GM12891 (cell line): ENCODE measurements at regions not wholly inside any gene's neighbourhood (a gene's known extent, or its start where the extent isn't known, plus 50 kb on each side); places are given as distances from the start of the nearest gene placed in this dataset.

Experiments
- PAX5 ChIP-seq: IDR thresholded peaks from 2 replicates; pipeline ENCODE4 v1.6.1; 2011; ENCODE audit warnings: low read length, moderate library complexity, mild to moderate bottlenecking; ENCODE audit not compliant: insufficient read depth, severe bottlenecking
- POLR2A ChIP-seq: IDR thresholded peaks from 2 replicates; pipeline ENCODE4 v1.6.1; 2011; ENCODE audit warnings: low read depth, low read length, control low read depth
- POLR2AphosphoS5 ChIP-seq: IDR thresholded peaks from 2 replicates; pipeline ENCODE4 v1.6.1; 2011; ENCODE audit warnings: low read depth, low read length, control low read depth
- POU2F2 ChIP-seq: IDR thresholded peaks from 2 replicates; pipeline ENCODE4 v1.6.1; 2011; ENCODE audit warnings: low read depth, mild to moderate bottlenecking, control low read depth, low read length, moderate library complexity
- SPI1 ChIP-seq: IDR thresholded peaks from 2 replicates; pipeline ENCODE4 v1.6.1; 2011; ENCODE audit warnings: low read depth, low read length, control low read depth
- TAF1 ChIP-seq: IDR thresholded peaks from 2 replicates; pipeline ENCODE4 v1.6.1; 2011; ENCODE audit warnings: low read depth, low read length, control low read depth

DNA sequence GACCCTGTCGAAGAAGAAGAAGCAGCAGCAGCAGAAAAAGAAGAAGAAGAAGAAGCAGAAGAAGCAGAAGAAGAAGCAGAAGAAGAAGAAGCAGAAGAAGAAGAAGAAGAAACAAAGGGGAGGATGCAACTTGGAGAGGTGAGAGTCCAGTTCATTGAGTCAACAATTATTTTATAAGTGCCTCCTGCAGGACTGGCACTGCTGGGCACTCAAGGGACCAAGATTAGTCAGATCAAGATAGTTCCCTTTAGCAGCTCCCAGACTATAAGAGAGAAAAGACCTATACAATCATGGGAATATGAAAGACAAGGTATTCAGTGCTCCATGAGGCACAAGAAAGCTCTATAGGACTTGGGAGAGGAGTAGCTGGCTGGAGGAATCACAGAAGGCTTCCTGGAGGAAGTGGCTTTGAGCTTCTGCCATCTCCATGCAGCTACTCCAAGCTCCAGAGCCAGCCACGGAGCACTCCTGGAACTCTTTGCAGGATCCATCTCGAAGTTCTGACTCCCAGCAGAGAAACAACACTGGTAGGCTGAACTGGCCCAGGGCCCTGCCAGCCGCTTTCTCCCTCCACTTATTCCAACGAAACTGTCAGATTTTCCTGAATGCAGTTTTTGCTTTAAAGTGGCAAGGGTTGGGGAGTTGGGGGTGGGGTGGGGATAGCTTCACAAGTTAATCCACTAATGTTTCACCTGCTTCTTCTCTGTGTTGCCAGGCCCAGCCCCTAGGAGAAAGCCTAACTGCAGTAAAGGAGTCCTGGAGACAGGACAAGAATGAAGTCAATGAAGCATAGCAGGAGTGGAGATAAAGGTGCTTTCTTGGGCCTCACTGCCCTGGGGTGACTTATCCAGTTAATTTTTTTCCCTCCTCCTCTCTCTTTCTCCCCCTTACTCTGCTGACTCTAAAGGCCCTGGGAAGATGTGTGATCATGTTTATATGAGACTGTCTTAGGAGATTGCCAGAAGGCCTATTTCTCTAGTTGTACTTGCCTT lies 140.1 kb upstream of the PARP11 start:
- TF ChIP-seq POLR2AphosphoS5 (no peak), POLR2A (no peak), SPI1 (no peak), POU2F2 (no peak), TAF1 (no peak), PAX5 (no peak)
